ENCODE measurements at regions not wholly inside any gene's neighbourhood (a gene's known extent, or its start where the extent isn't known, plus 50 kb on each side); places are given as distances from the start of the nearest gene placed in this dataset.

- TF ChIP-seq EZH2phosphoT487 (IDR thresholded peaks at IDR 0.05; ENCODE audit: low read depth) (no peak), CTCF (IDR thresholded peaks at IDR 0.05; ENCODE audit: low read depth, low read length) (no peak)
These were observed 134.5 kb upstream of the KLF3 start for GRCh38 chr4:38529189-38530115.
